ENCODE measurements at regions not wholly inside any gene's neighbourhood (a gene's known extent, or its start where the extent isn't known, plus 50 kb on each side); places are given as distances from the start of the nearest gene placed in this dataset.
"Not testable (repeated sequence)": the region's sequence is repeated elsewhere in the genome, so short reads cannot be mapped to it uniquely, and the experiment has no call there.

DNA sequence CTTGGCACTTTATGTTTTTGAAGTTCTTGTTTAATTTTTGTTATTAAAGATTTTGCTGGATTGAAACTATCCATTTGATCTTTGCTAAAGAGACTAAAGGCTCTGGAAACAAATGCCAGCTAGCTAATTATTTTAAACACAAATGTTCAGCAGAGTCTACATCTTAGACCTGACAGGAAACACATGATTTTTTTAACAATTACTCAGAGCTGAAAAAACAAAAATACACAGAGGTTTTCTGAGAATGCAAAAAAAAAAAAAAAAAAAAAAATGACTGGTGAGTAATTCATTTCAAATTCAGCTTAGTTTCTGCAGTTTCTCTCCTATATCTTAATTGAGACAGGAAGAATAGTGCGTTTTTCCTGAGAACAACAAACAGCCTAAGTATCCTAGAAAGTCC is 448.0 kb downstream of the TENT5A start:
- Histone ChIP-seq H3K4me1 (ENCODE audit: control insufficient read depth in 5 of 5, insufficient read depth in 5 of 5, low read length in 5 of 5) (peaks cover 0 to 19% (median 3%) of the 10 kb centered on the region in 5 donors), H3K36me3 (ENCODE audit: control insufficient read depth in 5 of 5, insufficient read depth in 5 of 5, low read length in 5 of 5) (no peaks in the 10 kb centered on the region), H3K27ac (ENCODE audit: low read depth, low read length) (no peak overlapping the region), H3K9ac (ENCODE audit: low read length in 5 of 5) (no peak overlapping the region), H3K9me3 (ENCODE audit: control insufficient read depth in 5 of 5, low read length in 5 of 5) (no peaks in the 10 kb centered on the region), H3K27me3 (ENCODE audit: control insufficient read depth in 5 of 5, insufficient read depth in 4 of 5, low read length in 5 of 5) (no peaks in the 10 kb centered on the region), H3K4me3 (ENCODE audit: low read depth in 1 of 5, low read length in 5 of 5) (no peak overlapping the region)

- Histone ChIP-seq H3K9ac (ENCODE audit: low read length in 5 of 5) (no peak overlapping the region), H3K9me3 (ENCODE audit: control insufficient read depth in 5 of 5, low read length in 5 of 5) (no peaks in the 10 kb centered on the region)
These were observed 451.5 kb downstream of the TENT5A start for GRCh38 chr6:81300961-81301360.

GRCh38 chr6:81298751-81299150 is 453.7 kb downstream of the TENT5A start:
- no peaks in the 10 kb centered on the region for H3K36me3 ChIP-seq (ENCODE audit: control insufficient read depth in 5 of 5, insufficient read depth in 5 of 5, low read length in 5 of 5)
- no peak overlapping the region for H3K4me3 ChIP-seq (ENCODE audit: low read depth in 1 of 5, low read length in 5 of 5)
- H3K27me3 ChIP-seq (ENCODE audit: control insufficient read depth in 5 of 5, insufficient read depth in 4 of 5, low read length in 5 of 5) = no peaks in the 10 kb centered on the region
- H3K4me1 ChIP-seq (ENCODE audit: control insufficient read depth in 5 of 5, insufficient read depth in 5 of 5, low read length in 5 of 5) = no peaks in the 10 kb centered on the region
- no peak overlapping the region for H3K27ac ChIP-seq (ENCODE audit: low read depth, low read length)
- H3K9me3 ChIP-seq (ENCODE audit: control insufficient read depth in 5 of 5, low read length in 5 of 5) = no peaks in the 10 kb centered on the region
- H3K9ac ChIP-seq (ENCODE audit: low read length in 5 of 5) = no peak overlapping the region

More at GRCh38 chr6:81300961-81301360, 451.5 kb downstream of the TENT5A start:
- H3K27ac ChIP-seq (ENCODE audit: low read depth, low read length) = no peak overlapping the region
- peaks cover 0 to 3% (median 1%) of the 10 kb centered on the region in 5 donors for H3K4me1 ChIP-seq (ENCODE audit: control insufficient read depth in 5 of 5, insufficient read depth in 5 of 5, low read length in 5 of 5)
- no peaks in the 10 kb centered on the region for H3K36me3 ChIP-seq (ENCODE audit: control insufficient read depth in 5 of 5, insufficient read depth in 5 of 5, low read length in 5 of 5)
- H3K27me3 ChIP-seq (ENCODE audit: control insufficient read depth in 5 of 5, insufficient read depth in 4 of 5, low read length in 5 of 5) = no peaks in the 10 kb centered on the region
- H3K4me3 ChIP-seq (ENCODE audit: low read depth in 1 of 5, low read length in 5 of 5) = no peak overlapping the region

DNA sequence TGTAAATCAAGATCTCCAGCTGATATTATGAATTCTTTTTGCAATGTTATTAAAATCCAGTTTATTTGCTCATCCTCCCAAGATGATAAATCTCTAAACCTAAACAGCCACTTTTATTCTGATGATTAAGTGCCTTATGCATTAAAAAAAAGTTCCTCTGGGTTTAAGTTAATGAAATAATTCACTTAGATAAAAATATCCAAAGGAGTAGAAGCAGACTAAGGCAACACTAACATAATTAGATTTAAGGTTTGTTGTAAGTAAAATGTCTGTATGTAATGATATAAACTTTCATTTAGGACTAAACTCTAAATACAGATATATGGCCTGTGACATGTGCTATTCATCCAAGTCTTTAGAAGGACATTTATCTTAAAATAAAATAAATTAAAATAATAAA is 457.2 kb downstream of the TENT5A start:
- Histone ChIP-seq H3K27me3 (ENCODE audit: control insufficient read depth in 5 of 5, insufficient read depth in 4 of 5, low read length in 5 of 5) (no peaks in the 10 kb centered on the region), H3K36me3 (ENCODE audit: control insufficient read depth in 5 of 5, insufficient read depth in 5 of 5, low read length in 5 of 5) (no peaks in the 10 kb centered on the region), H3K9me3 (ENCODE audit: control insufficient read depth in 5 of 5, low read length in 5 of 5) (no peaks in the 10 kb centered on the region), H3K4me1 (ENCODE audit: control insufficient read depth in 5 of 5, insufficient read depth in 5 of 5, low read length in 5 of 5) (no peaks in the 10 kb centered on the region), H3K4me3 (ENCODE audit: low read depth in 1 of 5, low read length in 5 of 5) (no peak overlapping the region), H3K27ac (ENCODE audit: low read depth, low read length) (no peak overlapping the region), H3K9ac (ENCODE audit: low read length in 5 of 5) (no peak overlapping the region)

GRCh38 chr6:81293896-81294295 is 458.6 kb downstream of the TENT5A start:
- Histone ChIP-seq H3K27ac (ENCODE audit: low read depth, low read length) (no peak overlapping the region), H3K36me3 (ENCODE audit: control insufficient read depth in 5 of 5, insufficient read depth in 5 of 5, low read length in 5 of 5) (no peaks in the 10 kb centered on the region), H3K9ac (ENCODE audit: low read length in 5 of 5) (no peak overlapping the region), H3K4me3 (ENCODE audit: low read depth in 1 of 5, low read length in 5 of 5) (no peak overlapping the region), H3K9me3 (ENCODE audit: control insufficient read depth in 5 of 5, low read length in 5 of 5) (no peaks in the 10 kb centered on the region), H3K27me3 (ENCODE audit: control insufficient read depth in 5 of 5, insufficient read depth in 4 of 5, low read length in 5 of 5) (no peaks in the 10 kb centered on the region), H3K4me1 (ENCODE audit: control insufficient read depth in 5 of 5, insufficient read depth in 5 of 5, low read length in 5 of 5) (no peaks in the 10 kb centered on the region)

- H3K4me1 ChIP-seq (ENCODE audit: control insufficient read depth in 5 of 5, insufficient read depth in 5 of 5, low read length in 5 of 5) = no peaks in the 10 kb centered on the region
- H3K9me3 ChIP-seq (ENCODE audit: control insufficient read depth in 5 of 5, low read length in 5 of 5) = no peaks in the 10 kb centered on the region
- H3K27me3 ChIP-seq (ENCODE audit: control insufficient read depth in 5 of 5, insufficient read depth in 4 of 5, low read length in 5 of 5) = no peaks in the 10 kb centered on the region
- H3K36me3 ChIP-seq (ENCODE audit: control insufficient read depth in 5 of 5, insufficient read depth in 5 of 5, low read length in 5 of 5) = no peaks in the 10 kb centered on the region
- no peak overlapping the region for H3K4me3 ChIP-seq (ENCODE audit: low read depth in 1 of 5, low read length in 5 of 5)
- H3K27ac ChIP-seq (ENCODE audit: low read depth, low read length) = no peak overlapping the region
- no peak overlapping the region for H3K9ac ChIP-seq (ENCODE audit: low read length in 5 of 5)
These were observed 463.3 kb downstream of the TENT5A start for GRCh38 chr6:81289229-81289628.

DNA sequence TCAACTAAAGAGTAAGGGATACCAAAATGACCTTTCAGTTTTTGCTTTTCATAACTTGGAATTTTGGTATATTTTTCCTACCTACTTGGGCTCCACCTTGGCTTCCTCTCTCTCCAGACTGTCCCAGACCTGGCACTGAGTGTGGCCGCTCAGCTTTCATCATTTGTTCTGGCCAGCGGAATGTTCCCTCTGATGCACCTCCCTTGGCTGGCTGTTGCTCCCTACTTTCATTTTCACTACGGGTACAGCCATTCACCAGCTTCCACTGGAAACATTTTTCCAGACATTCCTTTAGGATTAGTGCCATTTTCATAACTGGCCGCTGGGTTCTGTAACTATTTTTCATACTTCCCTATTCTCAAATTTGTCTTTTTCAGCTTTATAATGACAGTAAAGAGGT is 487.4 kb downstream of the TENT5A start:
- H3K9ac ChIP-seq (ENCODE audit: low read length in 5 of 5) = no peak overlapping the region
- H3K27ac ChIP-seq (ENCODE audit: low read depth, low read length) = no peak overlapping the region
- H3K4me1 ChIP-seq (ENCODE audit: control insufficient read depth in 5 of 5, insufficient read depth in 5 of 5, low read length in 5 of 5) = peaks cover 0 to 6% (median 0%) of the 10 kb centered on the region in 5 donors
- H3K27me3 ChIP-seq (ENCODE audit: control insufficient read depth in 5 of 5, insufficient read depth in 4 of 5, low read length in 5 of 5) = no peaks in the 10 kb centered on the region
- no peaks in the 10 kb centered on the region for H3K36me3 ChIP-seq (ENCODE audit: control insufficient read depth in 5 of 5, insufficient read depth in 5 of 5, low read length in 5 of 5)
- H3K9me3 ChIP-seq (ENCODE audit: control insufficient read depth in 5 of 5, low read length in 5 of 5) = no peaks in the 10 kb centered on the region
- peak overlapping the region; percentile 27 to 71 (median 50) for H3K4me3 ChIP-seq (ENCODE audit: low read depth in 1 of 5, low read length in 5 of 5)

- no peaks in the 10 kb centered on the region for H3K36me3 ChIP-seq (ENCODE audit: control insufficient read depth in 5 of 5, insufficient read depth in 5 of 5, low read length in 5 of 5)
- peaks cover 0 to 2% (median 0%) of the 10 kb centered on the region in 5 donors for H3K9me3 ChIP-seq (ENCODE audit: control insufficient read depth in 5 of 5, low read length in 5 of 5)
- H3K9ac ChIP-seq (ENCODE audit: low read length in 5 of 5) = no peak overlapping the region
- no peaks in the 10 kb centered on the region for H3K27me3 ChIP-seq (ENCODE audit: control insufficient read depth in 5 of 5, insufficient read depth in 4 of 5, low read length in 5 of 5)
- H3K27ac ChIP-seq (ENCODE audit: low read depth, low read length) = no peak overlapping the region
- H3K4me3 ChIP-seq (ENCODE audit: low read depth in 1 of 5, low read length in 5 of 5) = no peak overlapping the region
- H3K4me1 ChIP-seq (ENCODE audit: control insufficient read depth in 5 of 5, insufficient read depth in 5 of 5, low read length in 5 of 5) = peaks cover 0 to 6% (median 0%) of the 10 kb centered on the region in 5 donors
These were observed 488.8 kb downstream of the TENT5A start for GRCh38 chr6:81263531-81264168.

DNA sequence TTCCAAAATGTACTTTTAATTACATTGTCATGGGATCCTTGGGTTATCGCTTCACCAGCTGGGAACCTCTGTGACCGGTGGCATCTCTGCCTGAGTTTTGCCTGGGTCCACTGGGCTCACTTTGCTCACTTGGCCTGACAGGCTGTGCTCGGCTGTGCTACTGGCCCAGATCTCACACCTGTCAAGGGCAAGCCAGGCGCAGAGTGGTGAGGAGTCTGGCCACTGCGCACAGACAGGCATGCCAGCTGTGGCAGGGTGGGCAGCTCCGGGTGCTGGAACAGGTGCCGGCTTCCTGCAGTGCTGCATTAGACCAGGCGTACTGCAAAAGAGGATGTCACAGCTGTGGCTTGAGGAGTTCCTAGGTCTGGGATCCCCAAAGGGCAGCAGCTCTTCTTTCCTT is 489.8 kb downstream of the TENT5A start:
- Histone ChIP-seq H3K9ac (ENCODE audit: low read length in 5 of 5) (no peak overlapping the region), H3K4me1 (ENCODE audit: control insufficient read depth in 5 of 5, insufficient read depth in 5 of 5, low read length in 5 of 5) (peaks cover 0 to 6% (median 0%) of the 10 kb centered on the region in 5 donors), H3K9me3 (ENCODE audit: control insufficient read depth in 5 of 5, low read length in 5 of 5) (peaks cover 0 to 4% (median 0%) of the 10 kb centered on the region in 5 donors)

GRCh38 chr6:81256223-81256622 is 496.3 kb downstream of the TENT5A start:
- H3K27ac ChIP-seq (ENCODE audit: low read depth, low read length); H3K4me1 ChIP-seq (ENCODE audit: control insufficient read depth in 5 of 5, insufficient read depth in 5 of 5, low read length in 5 of 5); H3K4me3 ChIP-seq (ENCODE audit: low read depth in 1 of 5, low read length in 5 of 5); H3K36me3 ChIP-seq (ENCODE audit: control insufficient read depth in 5 of 5, insufficient read depth in 5 of 5, low read length in 5 of 5); H3K9ac ChIP-seq (ENCODE audit: low read length in 5 of 5); H3K27me3 ChIP-seq (ENCODE audit: control insufficient read depth in 5 of 5, insufficient read depth in 4 of 5, low read length in 5 of 5); H3K9me3 ChIP-seq (ENCODE audit: control insufficient read depth in 5 of 5, low read length in 5 of 5): not testable (repeated sequence)

More for the DNA sequence above, 489.8 kb downstream of the TENT5A start:
- H3K4me3 ChIP-seq (ENCODE audit: low read depth in 1 of 5, low read length in 5 of 5) = no peak overlapping the region
- H3K27me3 ChIP-seq (ENCODE audit: control insufficient read depth in 5 of 5, insufficient read depth in 4 of 5, low read length in 5 of 5) = no peaks in the 10 kb centered on the region
- H3K36me3 ChIP-seq (ENCODE audit: control insufficient read depth in 5 of 5, insufficient read depth in 5 of 5, low read length in 5 of 5) = no peaks in the 10 kb centered on the region
- no peak overlapping the region for H3K27ac ChIP-seq (ENCODE audit: low read depth, low read length)
